NCI-H1105 treated with DMSO at 0.1 percent for 48 hours (cell line): ENCODE measurements at regions not wholly inside any gene's neighbourhood (a gene's known extent, or its start where the extent isn't known, plus 50 kb on each side); places are given as distances from the start of the nearest gene placed in this dataset.
"Not testable (repeated sequence)": the region's sequence is repeated elsewhere in the genome, so short reads cannot be mapped to it uniquely, and the experiment has no call there.

ENCODE experiments used
- DNase-seq: peaks from one replicate; lab custom pipeline; 2025; lab: John Stamatoyannopoulos, UW

DNA sequence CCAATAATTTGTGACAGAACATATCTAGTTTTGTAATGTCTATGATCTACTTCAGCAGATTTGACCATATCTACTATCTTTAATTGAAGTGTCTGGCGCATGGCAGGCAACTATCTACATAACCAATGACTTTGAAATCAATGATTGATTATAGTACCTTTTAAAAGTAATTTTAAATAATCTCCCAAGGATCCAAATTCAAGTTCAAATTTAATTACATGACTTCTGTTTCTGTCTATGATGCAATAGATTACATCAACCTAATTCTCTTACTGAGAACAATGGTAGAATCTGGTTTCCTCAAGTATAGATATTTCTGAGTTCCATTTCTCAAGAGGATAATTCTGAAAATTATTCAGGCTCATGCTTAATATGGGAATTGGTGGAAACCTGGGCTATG lies 177.4 kb upstream of the IL15 start:
- no peak for DNase-seq

DNA sequence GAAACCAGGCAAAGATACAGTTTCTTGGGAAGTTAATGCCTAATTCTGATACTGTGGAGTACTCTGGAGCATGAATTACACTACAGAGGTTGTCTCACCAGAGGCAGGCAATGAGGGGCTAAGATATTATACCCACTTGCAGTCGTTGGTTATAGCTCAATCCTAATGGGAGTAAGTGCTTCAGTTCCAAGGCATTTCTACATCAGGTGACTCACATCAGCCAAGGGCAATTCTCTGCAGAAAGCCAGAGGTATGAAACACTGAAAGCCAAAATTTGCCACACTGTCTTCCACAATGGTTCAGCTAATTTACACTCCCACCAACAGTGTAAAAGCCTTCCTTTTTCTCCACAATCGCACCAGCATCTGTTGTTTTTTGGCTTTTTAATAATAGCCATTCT lies 174.0 kb upstream of the IL15 start:
- DNase-seq: no peak

- DNase-seq: peak; percentile 27
Measured at GRCh38 chr4:141463678-141464077, 172.7 kb upstream of the IL15 start.

GRCh38 chr4:141464366-141464765 lies 172.0 kb upstream of the IL15 start:
- DNase-seq: peak; percentile 84

- no peak for DNase-seq
Measured at GRCh38 chr4:141465171-141465570, 171.2 kb upstream of the IL15 start.

DNA sequence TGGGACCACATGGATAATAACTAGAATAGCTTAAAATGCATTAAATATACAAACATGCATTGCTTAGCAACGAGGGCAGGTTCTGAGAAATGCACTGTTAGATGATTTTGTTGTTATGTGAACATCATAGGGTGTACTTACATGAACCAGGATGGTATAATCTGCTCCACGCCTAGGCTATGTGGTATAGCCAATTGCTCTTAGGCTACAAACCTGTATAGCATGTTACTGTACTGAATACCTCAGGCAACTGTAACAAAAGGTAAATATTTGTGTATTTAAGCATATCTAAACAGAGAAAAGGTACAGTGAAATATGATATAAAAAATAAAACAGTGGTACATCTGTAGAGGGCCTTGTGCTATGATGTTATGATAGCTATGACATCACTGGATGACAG lies 169.2 kb upstream of the IL15 start:
- no peak for DNase-seq

- no peak for DNase-seq
Measured at GRCh38 chr4:141469392-141469791, 167.0 kb upstream of the IL15 start.

GRCh38 chr4:141473026-141473540 lies 163.3 kb upstream of the IL15 start:
- no peak for DNase-seq

- no peak for DNase-seq
Measured at GRCh38 chr4:141473952-141474351, 162.4 kb upstream of the IL15 start.

- DNase-seq: no peak
Measured at GRCh38 chr4:141480950-141481349, 155.4 kb upstream of the IL15 start.

DNA sequence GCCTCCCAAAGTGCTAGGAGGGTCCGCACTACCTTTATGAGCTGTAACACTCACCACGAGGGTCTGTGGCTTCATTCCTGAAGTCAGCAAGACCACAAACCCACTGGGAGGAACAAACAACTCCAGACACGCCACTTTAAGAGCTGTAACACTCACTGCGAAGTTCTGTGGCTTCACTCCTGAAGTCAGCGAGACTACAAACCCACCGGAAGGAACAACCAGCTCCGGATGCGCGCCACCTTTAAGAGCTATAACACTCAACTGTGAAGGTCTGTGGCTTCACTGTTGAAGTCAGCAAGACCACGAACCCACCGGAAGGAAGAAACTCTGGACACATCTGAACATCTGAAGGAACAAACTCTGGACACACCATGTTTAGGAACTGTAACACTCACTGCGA lies 152.1 kb upstream of the IL15 start:
- DNase-seq: not testable (repeated sequence)

DNA sequence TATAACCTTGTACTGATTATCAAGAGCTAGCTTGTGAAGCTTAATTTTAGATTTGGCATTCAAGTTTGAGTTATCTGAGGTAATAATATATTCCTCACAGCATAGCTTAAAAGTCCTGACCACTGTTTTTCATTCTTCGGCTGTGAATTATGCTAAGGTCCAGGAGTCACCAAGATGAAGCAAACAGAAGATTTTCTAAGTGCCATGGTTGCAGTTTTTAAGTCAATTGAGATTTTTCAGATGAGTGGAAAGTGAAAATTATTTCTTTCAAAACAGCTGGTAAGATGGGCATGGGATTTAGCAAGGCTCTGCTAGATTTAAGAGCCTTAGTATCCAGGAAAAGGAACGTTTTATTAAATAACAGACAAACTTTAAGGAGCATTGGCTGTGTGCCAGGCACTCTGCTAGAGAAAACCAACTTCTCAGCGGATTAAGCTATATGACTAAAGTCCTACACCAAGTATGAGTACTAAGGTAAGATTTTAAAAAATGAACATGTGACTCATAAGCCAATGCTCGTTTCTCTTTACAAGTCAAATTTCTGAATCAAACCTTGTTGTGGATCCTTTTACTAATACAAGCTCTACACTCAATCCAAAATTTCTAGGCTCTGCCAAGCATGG lies 149.9 kb upstream of the IL15 start:
- no peak for DNase-seq

GRCh38 chr4:141497627-141498026 lies 138.8 kb upstream of the IL15 start:
- DNase-seq: no peak

- no peak for DNase-seq
Measured at GRCh38 chr4:141499261-141499853, 137.0 kb upstream of the IL15 start.

GRCh38 chr4:141501395-141501794 lies 135.0 kb upstream of the IL15 start:
- no peak for DNase-seq

- no peak for DNase-seq
Measured at GRCh38 chr4:141501931-141502330, 134.5 kb upstream of the IL15 start.

- DNase-seq: no peak
Measured at GRCh38 chr4:141502755-141503154, 133.6 kb upstream of the IL15 start.

- DNase-seq: no peak
Measured at GRCh38 chr4:141503260-141503659, 133.1 kb upstream of the IL15 start.

GRCh38 chr4:141511055-141511454 lies 125.3 kb upstream of the IL15 start:
- no peak for DNase-seq

DNA sequence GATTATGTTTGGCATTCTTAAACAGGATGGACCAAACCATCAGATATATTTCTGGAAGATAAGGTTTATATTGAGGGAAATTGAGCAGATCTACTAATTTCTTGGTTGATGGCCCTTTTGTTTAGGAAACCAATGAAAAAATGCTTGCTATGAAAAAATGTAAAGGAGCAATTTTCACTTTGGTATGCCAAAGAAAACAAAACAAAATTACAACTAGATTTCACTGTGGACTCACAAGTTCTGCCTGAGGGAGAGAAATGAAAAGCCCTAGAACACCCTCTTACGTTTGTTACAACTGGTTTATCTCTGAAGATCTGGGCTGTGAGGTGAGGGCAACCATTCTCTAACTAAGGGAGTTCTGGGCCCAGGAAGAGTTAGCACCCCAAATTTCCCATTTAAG lies 122.5 kb upstream of the IL15 start:
- no peak for DNase-seq

- no peak for DNase-seq
Measured at GRCh38 chr4:141518222-141518621, 118.2 kb upstream of the IL15 start.

GRCh38 chr4:141524116-141524515 lies 112.3 kb upstream of the IL15 start:
- no peak for DNase-seq

- DNase-seq: no peak
Measured at GRCh38 chr4:141524841-141525240, 111.5 kb upstream of the IL15 start.

DNA sequence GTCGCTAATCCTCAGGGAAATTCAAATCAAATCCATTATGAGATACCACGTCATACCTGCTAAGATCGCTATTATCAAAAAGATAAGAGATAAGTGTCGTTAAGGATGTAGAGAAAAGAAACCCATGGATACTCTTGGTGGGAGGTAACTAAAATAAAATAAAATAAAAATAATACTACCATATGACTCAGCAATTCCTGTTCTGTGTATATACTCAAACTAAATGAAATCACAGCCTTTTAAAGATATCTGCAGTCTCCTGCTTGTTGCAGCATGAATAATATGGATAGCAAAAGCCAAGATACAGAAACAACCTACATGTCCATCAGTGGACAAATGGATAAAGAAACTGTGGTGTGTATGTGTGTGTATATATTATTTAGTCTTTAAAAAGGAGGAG lies 105.8 kb upstream of the IL15 start:
- DNase-seq: no peak
